Renal cortex interstitium (tissue), 11 donors: ENCODE measurements at regions not wholly inside any gene's neighbourhood (a gene's known extent, or its start where the extent isn't known, plus 50 kb on each side); places are given as distances from the start of the nearest gene placed in this dataset.

Source experiments
- DNase-seq, 11 donors: peaks; one replicate each; pipeline ENCODE4 v3.0.0-alpha.2; 2013; ENCODE audit warnings: low read depth in 9 of 11, low spot score in 4 of 11; ENCODE audit errors: extremely low read depth in 1 of 11

- DNase-seq: no peak
Measured at GRCh38 chr1:55861676-55862340, 646.6 kb upstream of the USP24 start.

GRCh38 chr1:55860798-55861519, 645.8 kb upstream of the USP24 start:
- DNase-seq: no peak

- no peak for DNase-seq
Measured at GRCh38 chr1:55860326-55860725, 645.2 kb upstream of the USP24 start.

- DNase-seq: no peak
Measured at GRCh38 chr1:55854911-55855310, 639.7 kb upstream of the USP24 start.

- no peak for DNase-seq
Measured at GRCh38 chr1:55848906-55849305, 633.7 kb upstream of the USP24 start.

GRCh38 chr1:55846051-55846450, 630.9 kb upstream of the USP24 start:
- DNase-seq: no peak

GRCh38 chr1:55844322-55844721, 629.2 kb upstream of the USP24 start:
- DNase-seq: no peak

- no peak for DNase-seq
Measured at GRCh38 chr1:55839626-55840025, 624.5 kb upstream of the USP24 start.

- no peak for DNase-seq
Measured at GRCh38 chr1:55839221-55839620, 624.1 kb upstream of the USP24 start.

- no peak for DNase-seq
Measured at GRCh38 chr1:55836086-55836485, 620.9 kb upstream of the USP24 start.

- DNase-seq: peak in 7 of 11 donors; percentile 15 to 45 (median 37)
Measured at GRCh38 chr1:55833529-55834091, 618.4 kb upstream of the USP24 start.

- no peak for DNase-seq
Measured at GRCh38 chr1:55831759-55832158, 616.6 kb upstream of the USP24 start.

GRCh38 chr1:55828044-55828443, 612.9 kb upstream of the USP24 start:
- DNase-seq: no peak

GRCh38 chr1:55827350-55827749, 612.2 kb upstream of the USP24 start:
- DNase-seq: no peak

- no peak for DNase-seq
Measured at GRCh38 chr1:55826381-55827080, 611.4 kb upstream of the USP24 start.

- DNase-seq: no peak
Measured at GRCh38 chr1:55825461-55825860, 610.3 kb upstream of the USP24 start.

GRCh38 chr1:55824251-55824640, 609.1 kb upstream of the USP24 start:
- no peak for DNase-seq

- DNase-seq: no peak
Measured at GRCh38 chr1:55823541-55824250, 608.5 kb upstream of the USP24 start.

GRCh38 chr1:55822891-55823290, 607.7 kb upstream of the USP24 start:
- DNase-seq: no peak
